ENCODE measurements at regions not wholly inside any gene's neighbourhood (a gene's known extent, or its start where the extent isn't known, plus 50 kb on each side); places are given as distances from the start of the nearest gene placed in this dataset.
A peak's percentile ranks its signal among the peaks of the same experiment; 100 is the strongest.

DNA sequence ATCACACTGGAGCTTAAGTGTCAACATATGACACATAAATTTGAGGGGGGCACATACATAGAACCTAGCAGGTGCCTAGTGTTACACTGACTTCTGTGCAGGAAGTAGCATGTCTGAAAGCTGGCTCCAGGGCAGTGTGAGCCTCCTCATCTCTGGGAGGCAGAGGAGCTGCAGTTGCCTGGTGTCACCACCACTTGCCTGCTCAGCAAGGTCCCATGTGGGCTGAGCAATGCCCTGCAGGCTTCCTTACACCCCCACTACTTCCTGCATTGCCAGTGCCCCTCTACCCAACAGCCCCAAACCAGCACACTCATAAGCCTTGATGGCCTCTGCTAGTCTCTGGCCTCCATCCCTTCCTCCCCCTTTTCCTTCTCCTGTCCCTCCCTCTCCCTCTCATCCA, 165.8 kb downstream of the BUD13 start:
- H3K4me1 ChIP-seq (ENCODE audit: control insufficient read depth in 4 of 4, insufficient read depth in 4 of 4, low read length in 3 of 4), result no peaks in the 10 kb centered on the region
- TF ChIP-seq NR2F2 (IDR thresholded peaks at IDR 0.05) (no peak), GABPA (IDR thresholded peaks at IDR 0.05 in 1 of 2, conservative IDR thresholded peaks at IDR 0.05 in 1 of 2) (no peak), RAD21 (IDR thresholded peaks at IDR 0.05) (no peak)
- no peaks in the 10 kb centered on the region for H3K36me3 ChIP-seq (ENCODE audit: control insufficient read depth in 4 of 4, insufficient read depth in 3 of 4, low read depth in 1 of 4, low read length in 3 of 4)
- no peak overlapping the region for H3K4me3 ChIP-seq (ENCODE audit: low read depth in 1 of 3, low read length in 3 of 3)
- DNase-seq (ENCODE audit: low spot score), result no peak
- no peak overlapping the region for H3K27ac ChIP-seq (ENCODE audit: low read depth in 1 of 2, low read length in 2 of 2)
- no peaks in the 10 kb centered on the region for H3K27me3 ChIP-seq (ENCODE audit: control insufficient read depth in 4 of 4, insufficient read depth in 4 of 4, low read length in 3 of 4)
- H3K9me3 ChIP-seq (ENCODE audit: control insufficient read depth in 4 of 4, low read length in 3 of 4), result no peaks in the 10 kb centered on the region
- no peak overlapping the region for H3K9ac ChIP-seq (ENCODE audit: low read depth in 1 of 2, low read length in 2 of 2)

DNA sequence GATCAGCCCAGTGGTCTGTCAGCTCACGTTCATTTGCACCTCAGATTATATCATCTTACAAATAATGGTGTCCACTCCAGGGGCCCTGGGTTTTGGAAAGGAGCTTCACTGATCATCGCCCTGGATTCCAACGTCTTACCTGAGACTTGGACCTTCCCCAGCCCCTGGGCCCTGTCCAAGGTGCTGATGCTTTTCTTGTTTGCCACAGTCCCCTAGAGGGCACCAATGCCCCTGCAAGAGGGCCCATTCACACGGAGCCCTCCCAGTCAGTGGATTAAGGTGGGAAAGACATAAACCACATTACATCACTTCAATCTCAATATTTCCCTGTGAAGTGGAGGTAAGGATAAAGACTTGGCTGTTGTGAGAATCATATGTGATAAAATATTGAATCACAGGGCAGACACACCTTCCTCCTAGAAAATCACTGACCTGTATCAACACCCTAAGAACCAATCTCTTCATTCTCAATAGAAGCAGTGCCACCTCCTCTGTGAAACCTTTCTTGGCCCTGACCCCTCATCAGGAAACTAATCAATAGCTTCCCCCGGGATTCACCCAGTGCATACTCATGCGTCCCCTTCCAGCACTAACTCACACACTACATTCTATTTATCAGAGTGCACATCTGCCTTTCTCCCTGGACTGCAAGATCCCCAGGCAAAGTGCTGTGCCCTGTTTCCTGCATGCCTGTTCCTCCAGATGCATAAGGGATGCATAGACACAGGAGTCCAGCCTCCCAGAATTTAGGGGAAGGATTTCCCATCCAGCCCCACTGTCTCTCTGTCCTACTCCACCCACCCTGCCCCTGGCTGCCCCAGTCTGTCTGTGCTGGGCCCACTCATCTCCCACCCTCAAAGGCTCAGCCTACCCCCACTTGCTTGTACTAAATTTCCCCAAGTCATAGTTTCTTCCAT, 167.0 kb downstream of the BUD13 start:
- H3K9me3 ChIP-seq (ENCODE audit: control insufficient read depth in 4 of 4, low read length in 3 of 4), result no peaks in the 10 kb centered on the region
- DNase-seq (ENCODE audit: low spot score), result peak; percentile 55
- no peaks in the 10 kb centered on the region for H3K36me3 ChIP-seq (ENCODE audit: control insufficient read depth in 4 of 4, insufficient read depth in 3 of 4, low read depth in 1 of 4, low read length in 3 of 4)
- 31% methylated on average over 6 of the region's 6 CpGs for WGBS
- H3K4me1 ChIP-seq (ENCODE audit: control insufficient read depth in 4 of 4, insufficient read depth in 4 of 4, low read length in 3 of 4), result no peaks in the 10 kb centered on the region
- H3K27ac ChIP-seq (ENCODE audit: low read depth in 1 of 2, low read length in 2 of 2), result no peak overlapping the region
- H3K4me3 ChIP-seq (ENCODE audit: low read depth in 1 of 3, low read length in 3 of 3), result no peak overlapping the region
- TF ChIP-seq HNF4A (conservative IDR thresholded peaks at IDR 0.05) (peak in 1 of 2 donors; percentile 32), EGR1 (IDR thresholded peaks at IDR 0.05; ENCODE audit: low read depth in 2 of 2) (no peak), GABPA (IDR thresholded peaks at IDR 0.05 in 1 of 2, conservative IDR thresholded peaks at IDR 0.05 in 1 of 2) (no peak), RAD21 (IDR thresholded peaks at IDR 0.05) (peak; percentile 71), FOXA1 (IDR thresholded peaks at IDR 0.05) (no peak), YY1 (IDR thresholded peaks at IDR 0.05) (no peak), SP1 (IDR thresholded peaks at IDR 0.05) (no peak)
- TF ChIP-seq, protein P1, sequence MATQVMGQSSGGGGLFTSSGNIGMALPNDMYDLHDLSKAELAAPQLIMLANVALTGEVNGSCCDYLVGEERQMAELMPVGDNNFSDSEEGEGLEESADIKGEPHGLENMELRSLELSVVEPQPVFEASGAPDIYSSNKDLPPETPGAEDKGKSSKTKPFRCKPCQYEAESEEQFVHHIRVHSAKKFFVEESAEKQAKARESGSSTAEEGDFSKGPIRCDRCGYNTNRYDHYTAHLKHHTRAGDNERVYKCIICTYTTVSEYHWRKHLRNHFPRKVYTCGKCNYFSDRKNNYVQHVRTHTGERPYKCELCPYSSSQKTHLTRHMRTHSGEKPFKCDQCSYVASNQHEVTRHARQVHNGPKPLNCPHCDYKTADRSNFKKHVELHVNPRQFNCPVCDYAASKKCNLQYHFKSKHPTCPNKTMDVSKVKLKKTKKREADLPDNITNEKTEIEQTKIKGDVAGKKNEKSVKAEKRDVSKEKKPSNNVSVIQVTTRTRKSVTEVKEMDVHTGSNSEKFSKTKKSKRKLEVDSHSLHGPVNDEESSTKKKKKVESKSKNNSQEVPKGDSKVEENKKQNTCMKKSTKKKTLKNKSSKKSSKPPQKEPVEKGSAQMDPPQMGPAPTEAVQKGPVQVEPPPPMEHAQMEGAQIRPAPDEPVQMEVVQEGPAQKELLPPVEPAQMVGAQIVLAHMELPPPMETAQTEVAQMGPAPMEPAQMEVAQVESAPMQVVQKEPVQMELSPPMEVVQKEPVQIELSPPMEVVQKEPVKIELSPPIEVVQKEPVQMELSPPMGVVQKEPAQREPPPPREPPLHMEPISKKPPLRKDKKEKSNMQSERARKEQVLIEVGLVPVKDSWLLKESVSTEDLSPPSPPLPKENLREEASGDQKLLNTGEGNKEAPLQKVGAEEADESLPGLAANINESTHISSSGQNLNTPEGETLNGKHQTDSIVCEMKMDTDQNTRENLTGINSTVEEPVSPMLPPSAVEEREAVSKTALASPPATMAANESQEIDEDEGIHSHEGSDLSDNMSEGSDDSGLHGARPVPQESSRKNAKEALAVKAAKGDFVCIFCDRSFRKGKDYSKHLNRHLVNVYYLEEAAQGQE (IDR thresholded peaks at IDR 0.05), result peak; percentile 99
- TF ChIP-seq, protein P2, sequence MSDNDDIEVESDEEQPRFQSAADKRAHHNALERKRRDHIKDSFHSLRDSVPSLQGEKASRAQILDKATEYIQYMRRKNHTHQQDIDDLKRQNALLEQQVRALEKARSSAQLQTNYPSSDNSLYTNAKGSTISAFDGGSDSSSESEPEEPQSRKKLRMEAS (IDR thresholded peaks at IDR 0.05), result no peak
- TF ChIP-seq, protein P3, sequence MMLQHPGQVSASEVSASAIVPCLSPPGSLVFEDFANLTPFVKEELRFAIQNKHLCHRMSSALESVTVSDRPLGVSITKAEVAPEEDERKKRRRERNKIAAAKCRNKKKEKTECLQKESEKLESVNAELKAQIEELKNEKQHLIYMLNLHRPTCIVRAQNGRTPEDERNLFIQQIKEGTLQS (IDR thresholded peaks at IDR 0.05), result no peak
- TF ChIP-seq, protein P4, sequence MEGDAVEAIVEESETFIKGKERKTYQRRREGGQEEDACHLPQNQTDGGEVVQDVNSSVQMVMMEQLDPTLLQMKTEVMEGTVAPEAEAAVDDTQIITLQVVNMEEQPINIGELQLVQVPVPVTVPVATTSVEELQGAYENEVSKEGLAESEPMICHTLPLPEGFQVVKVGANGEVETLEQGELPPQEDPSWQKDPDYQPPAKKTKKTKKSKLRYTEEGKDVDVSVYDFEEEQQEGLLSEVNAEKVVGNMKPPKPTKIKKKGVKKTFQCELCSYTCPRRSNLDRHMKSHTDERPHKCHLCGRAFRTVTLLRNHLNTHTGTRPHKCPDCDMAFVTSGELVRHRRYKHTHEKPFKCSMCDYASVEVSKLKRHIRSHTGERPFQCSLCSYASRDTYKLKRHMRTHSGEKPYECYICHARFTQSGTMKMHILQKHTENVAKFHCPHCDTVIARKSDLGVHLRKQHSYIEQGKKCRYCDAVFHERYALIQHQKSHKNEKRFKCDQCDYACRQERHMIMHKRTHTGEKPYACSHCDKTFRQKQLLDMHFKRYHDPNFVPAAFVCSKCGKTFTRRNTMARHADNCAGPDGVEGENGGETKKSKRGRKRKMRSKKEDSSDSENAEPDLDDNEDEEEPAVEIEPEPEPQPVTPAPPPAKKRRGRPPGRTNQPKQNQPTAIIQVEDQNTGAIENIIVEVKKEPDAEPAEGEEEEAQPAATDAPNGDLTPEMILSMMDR (IDR thresholded peaks at IDR 0.05; ENCODE audit: low read depth, low read length, missing input control), result peak; percentile 51
- H3K9ac ChIP-seq (ENCODE audit: low read depth in 1 of 2, low read length in 2 of 2), result no peak overlapping the region
- H3K27me3 ChIP-seq (ENCODE audit: control insufficient read depth in 4 of 4, insufficient read depth in 4 of 4, low read length in 3 of 4), result no peaks in the 10 kb centered on the region
